OCI-M1 (cell line): ENCODE measurements at regions not wholly inside any gene's neighbourhood (a gene's known extent, or its start where the extent isn't known, plus 50 kb on each side); places are given as distances from the start of the nearest gene placed in this dataset.
"Not testable (repeated sequence)": the region's sequence is repeated elsewhere in the genome, so short reads cannot be mapped to it uniquely, and the experiment has no call there.

Source experiments
- DNase-seq: peaks from one replicate; lab custom pipeline; 2025; lab: John Stamatoyannopoulos, UW

DNA sequence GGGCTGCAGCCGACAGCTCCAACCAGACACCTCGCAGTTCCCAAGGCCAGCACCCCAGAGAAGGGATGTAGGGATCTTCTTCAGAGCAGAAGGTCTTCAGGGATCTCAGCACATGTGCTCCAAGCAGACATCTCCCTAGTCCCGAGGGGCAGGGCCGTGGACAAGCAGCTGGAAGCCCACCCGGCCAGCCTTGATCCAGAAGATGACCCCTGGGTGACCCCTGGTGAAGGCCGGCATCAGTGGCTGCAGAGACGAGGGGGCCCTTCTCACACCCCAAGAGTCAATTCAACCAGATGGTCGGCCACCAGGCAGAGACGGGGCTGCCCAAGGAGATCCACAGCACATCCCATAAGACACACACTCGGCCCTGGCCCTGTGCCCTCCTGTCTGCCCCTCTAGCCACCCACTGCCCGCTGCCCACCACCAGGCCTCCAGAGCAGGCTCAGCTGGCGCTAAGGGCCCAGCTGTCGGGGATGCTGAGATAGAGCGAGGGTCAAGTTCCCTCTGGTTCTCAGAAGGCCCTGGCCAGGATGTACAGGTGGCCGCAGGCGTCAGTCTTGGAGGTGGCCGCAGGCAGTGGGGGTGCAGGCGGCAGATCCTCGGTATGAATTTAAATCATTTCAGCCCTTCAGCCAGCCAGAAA, 168.3 kb downstream of the BRD1 start:
- no peak for DNase-seq

DNA sequence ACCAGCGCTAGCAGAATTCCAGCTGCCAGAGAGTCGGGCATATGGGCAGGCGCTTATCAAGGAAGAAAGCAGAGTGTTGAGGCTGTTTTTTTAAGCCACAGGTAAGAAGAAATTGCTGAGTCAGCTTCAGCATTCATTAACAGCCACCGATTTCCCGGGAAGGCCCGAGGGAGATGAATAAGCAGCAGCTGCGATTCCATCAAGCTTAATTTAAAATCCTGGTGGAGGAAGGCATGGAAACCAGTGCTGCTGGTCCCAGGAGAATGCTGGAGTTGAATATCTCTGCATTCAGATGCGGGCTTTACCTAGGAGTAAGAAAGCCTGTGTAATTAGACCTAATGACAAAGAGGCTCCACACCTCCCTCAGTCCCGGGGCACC, 168.8 kb downstream of the BRD1 start:
- DNase-seq: no peak

DNA sequence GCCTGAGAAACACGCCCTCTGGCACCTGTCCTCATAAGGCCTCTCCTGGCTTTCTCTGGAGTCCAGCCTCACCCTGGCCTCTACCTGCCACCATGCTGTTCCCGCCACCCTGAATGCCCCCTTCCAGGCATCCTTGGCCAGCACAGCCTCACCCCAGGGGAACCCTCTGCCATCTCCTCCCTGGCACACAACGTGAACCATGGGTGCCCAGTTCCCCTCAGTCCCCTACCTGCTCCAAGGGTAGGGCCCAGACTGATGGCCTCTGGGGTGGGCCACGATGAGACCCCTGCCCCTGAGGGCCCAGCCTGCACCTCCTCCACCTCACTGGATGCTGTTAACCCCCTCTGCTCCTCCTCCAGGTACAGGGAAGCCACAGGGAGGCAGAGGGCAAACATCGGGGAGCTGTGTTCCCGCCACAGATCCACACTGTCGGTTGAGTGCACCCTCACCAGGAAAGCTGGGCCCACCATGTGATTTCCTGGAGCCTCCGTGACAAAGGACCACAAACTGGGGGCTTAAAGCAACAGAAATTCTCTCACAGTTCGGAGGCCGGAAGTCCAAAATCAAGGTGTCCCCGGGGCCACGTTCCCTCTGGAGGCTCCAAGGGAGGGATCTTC, 169.6 kb downstream of the BRD1 start:
- no peak for DNase-seq

DNA sequence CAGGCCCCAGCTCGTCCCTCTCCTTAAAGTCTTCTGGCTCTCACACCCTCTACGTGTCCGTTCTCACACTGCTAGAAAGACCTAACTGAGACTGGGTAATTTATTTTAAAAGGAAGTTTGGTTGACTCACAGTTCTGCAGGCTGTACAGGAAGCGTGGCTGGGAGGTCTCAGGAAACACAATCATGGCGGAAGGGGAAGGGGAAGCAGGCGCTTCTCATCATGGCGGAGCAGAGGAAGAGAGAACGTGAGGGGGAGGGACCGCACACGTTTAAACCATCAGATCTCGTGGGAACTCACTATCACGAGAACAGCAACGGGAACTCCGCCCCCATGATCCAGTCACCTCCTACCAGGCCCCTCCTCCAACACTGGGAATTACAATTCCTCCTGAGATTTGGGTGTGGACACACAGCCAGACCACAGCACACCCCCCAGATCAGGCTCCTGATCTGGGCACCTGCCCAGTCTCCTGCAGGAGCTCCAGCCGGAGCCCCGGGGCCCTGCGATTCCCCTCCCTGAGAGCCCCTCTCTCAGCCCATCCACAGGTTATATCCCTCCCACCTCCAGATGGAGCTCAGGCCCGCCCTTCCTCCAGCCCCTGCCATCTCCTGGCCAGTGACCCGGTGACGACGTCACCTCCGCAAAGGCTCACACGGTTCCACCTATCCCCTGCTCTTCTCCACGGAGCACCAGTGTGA, 170.2 kb downstream of the BRD1 start:
- DNase-seq: peak; percentile 95

DNA sequence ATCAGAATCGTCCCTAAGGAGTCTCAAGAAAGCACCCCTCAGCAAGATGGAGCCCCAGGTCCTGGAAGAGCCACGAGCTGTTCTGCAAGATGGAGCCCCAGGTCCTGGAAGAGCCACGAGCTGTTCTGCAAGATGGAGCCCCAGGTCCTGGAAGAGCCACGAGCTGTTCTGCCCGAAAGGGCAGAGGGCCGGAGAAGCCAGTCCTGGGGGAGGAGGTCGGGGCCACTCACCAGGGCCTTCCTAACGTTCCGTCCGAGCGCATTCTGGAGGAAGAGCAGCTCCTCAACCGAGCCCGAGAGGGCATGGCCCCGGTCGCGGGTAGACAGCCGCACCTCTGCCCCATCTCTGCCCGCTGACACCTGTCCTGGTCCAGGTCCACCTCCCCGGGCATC, 170.8 kb downstream of the BRD1 start:
- not testable (repeated sequence) for DNase-seq

DNA sequence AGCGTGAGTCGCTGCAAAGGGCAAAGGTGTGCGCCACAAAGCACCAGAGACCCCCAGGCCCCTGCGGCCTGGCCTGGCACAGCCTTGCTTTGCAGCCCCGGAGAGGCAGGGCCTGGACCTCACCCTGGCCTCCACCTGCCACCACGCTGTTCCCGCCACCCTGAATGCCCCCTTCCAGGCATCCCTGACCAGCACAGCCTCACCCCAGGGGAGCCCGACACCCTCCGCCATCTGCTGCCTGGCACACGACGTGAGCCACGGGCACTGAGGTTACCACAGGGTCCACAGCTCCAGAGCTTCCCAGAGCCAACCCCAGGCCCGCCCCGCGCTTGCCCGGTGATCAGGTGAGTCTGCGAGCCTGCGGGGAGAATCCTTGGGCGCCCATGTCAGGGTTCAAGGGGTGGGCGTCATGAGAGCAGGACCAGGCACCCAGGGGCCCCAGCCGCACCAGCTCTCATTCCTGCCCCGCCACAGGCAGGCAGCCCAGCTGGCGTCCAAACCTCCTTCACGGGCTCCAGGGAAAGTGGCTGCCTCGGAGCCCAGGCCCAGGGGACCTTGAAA, 171.3 kb downstream of the BRD1 start:
- DNase-seq: no peak

DNA sequence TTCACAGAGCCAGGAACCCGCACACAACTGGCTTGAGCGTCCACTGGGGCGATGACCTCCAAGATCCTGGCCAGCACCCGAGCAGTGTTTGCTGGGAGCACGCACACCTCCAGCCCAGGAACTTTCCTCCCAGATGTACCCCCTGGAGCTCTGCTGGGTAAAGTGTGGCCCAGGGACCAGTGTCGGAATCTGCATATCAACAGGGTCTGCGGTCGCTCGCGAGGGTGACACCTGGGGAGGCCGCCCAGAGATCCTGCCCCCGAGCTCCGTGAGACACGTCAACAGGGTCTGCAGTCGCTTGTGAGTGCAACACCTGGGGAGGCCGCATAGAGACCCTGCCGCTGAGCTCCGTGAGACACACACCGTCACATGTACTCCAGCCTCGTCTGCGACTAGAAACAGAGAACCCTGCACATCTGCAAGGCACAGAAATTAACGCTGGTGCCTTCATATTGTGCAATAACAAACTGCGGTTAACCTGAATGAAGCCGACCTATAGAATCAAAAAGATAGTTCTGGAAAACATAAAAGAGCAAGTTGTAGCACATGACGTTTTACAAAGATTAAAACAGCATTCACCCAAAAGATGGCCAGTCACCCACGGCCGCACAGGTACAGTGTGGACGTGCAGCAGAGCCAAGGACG, 172.4 kb downstream of the BRD1 start:
- no peak for DNase-seq

DNA sequence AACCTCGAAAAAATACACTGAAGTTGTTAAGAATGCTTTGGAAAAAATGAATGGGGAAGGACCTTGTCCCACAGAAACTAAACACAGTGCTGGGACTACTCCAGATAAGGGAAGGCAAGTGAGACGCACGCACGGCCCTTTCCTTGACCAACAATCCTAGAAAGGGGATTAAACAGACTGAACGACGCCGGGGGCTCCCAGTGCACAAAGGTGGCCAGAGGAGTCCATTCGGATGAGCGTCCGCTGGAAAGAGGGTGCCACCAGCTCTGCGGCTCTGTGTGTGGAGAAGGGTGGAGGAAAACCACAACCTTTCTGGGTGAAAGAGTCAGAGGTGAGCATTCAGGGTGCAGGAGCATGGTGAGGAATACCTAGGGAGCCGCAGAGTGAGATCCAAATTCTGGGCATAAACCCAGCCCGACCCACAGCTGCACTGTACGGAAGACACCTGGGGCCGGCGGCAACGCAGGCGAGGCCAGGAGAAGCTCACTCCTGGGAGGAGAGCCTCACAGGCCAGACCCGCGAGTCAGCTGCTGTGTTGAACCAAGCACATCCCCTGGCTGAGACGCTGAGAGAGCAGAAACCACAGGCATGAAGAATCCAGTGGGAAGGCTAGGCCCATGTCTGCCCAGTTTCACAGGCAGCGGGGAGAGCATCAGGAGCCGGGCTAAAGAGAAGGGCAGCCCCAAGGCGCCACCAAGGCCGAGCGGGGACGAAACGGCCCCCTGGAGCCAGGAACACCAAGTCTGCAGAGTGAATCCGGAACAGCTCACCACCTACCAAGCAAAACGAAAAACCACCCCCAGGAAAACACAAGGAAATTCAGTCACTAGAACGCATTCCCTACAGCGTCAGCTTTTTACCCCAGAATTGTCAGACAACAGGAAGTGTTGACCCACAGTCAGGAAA, 177.1 kb downstream of the BRD1 start:
- DNase-seq: no peak

DNA sequence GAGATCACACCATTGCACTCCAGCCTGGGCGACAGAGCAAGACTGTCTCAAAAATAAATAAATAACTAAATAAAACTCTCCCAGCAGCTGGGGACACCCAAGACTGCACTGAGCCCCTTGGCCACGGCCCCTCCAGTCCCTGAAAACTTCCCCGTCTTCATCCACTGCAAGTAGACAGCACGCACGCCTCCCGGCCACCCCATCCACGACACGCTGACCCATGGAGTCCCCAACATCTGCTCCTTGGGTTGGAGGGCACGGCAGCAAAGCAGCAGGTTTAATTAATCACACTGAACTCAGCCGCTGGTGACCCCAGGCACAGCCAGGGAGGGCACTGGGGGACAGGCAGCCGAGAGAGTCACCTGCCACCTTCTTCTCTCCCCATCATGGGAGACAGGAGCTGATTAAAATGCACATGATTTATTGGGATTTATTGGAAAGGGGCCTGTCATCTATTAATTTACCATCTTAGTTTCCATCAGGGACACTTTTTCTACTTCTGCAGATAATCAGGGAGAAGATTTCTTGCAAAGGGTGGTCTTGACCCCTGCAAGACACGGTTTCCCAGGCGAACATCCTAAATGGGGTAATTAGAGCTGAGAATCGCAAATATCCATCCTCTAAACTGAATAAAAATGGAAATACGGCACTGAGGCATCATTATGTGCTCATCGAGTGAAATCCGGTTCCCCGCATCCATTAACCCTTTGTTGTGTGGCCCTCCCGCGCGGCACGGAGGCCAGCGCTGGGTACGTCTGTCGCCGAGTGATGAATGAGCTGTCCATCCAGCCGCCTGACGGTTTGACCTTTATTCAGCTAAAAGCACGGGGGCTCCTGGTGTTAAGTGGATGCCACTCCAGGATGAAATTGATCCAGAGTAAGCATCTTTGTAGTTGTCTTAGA, 178.3 kb downstream of the BRD1 start:
- DNase-seq: no peak

DNA sequence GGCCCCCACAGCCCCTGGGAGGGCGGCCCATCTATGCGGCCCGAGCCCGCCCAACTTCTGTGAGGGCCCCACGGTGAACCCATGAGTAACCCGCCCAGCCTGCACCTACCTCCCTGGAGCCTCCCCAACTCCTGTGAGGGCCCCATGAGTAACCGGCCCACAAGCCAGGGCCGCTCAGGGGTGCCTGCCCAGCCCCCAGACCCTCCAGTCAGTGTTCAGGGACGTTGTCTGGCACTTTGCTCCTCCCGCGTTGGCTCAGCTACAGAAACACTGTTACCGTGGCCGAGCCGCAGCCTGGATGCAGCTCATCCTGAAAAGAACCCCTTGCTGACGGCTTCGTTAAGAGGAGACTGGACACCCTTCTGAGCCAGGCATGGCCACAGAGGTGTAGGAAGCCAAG, 179.6 kb downstream of the BRD1 start:
- DNase-seq: no peak

DNA sequence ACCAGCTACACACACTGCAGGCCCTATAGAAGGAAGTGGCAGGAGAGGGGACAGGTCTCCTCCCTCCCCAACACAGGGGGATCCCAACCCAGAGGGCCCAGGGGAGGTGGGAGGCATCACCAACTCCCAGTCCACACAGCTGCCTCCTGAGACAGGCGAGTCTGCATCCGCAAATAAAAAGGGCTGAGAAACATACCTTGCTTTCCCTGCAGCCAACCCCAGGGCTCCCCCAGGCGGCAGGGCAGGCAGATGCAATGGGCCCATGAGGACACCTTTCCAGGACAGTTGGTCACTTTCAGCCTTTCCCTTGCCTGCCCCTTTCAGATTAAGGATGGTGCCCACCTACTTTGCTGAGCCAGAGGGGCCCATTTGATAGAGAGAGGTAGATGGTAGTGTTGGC, 180.0 kb downstream of the BRD1 start:
- DNase-seq: no peak

DNA sequence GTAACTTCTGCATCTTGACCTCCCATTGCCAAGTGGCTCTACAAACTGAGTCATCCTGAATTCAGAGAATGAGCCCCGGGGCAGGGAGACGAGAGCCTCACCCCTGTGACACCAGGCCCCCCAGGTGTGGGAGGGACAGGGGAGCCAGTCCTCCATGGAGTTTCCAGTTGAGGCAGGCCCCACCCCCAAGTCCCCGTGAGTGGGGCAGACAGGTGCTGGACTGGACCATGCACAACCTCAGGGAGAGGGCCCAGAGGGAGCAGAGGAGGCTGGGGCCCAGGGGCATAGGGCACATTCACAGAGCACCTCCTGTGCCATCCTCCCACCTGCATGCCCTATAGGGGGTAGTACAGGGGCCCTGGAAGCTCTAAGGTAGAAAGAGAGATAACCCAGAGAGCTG, 180.8 kb downstream of the BRD1 start:
- DNase-seq: no peak

DNA sequence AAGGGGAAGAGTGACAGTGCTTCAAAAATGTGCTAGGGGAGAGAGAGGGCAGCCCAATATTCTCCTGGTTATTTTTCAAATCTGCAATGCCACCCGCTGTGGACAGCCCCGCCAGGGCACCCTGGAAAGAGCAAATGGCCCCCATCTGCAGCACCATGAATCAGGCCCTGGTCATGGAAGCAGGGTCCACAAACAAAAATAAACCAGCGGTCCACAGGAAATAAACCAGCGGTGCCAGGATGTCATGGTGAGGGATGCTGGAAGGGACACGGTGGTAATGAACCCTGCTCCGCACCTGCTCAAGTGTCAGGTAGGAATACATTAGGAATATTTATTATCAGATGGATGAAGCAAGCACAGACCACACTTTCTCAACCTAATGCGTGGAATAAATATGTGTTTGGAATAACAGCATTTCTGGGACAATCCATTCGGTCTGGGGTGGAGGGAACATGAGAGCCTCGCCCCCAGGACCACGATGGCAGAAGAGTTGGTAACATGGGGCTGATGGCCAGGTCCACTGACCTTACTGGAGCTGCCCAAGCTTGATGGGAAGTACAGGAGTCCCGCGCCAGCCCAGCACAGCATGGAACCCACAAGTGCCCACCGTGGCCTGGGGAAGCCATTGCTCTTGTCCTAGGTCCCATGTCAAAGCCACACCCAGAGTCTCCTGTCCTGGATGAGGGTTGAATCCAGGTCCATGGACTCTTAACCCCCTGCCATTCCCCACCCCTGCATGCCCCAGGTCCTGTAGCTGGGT, 181.7 kb downstream of the BRD1 start:
- no peak for DNase-seq

DNA sequence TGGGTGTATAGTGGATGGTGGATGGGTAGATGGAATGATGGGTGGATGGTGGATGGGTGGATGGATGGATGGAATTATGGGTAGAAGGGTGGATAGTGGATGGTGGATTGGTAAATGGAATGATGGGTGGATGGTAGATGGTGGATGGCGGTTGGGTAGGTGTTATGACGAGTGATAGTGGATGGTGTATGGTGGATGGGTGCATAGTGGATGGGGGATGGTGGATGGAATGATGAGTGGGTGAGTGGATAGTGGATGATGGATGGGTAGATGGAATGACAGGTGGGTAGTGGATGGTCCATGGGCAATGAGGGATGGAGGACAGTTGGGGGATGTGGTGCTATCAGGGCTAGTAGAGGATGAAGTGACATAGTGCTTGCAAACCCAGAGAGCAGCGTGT, 182.4 kb downstream of the BRD1 start:
- no peak for DNase-seq

DNA sequence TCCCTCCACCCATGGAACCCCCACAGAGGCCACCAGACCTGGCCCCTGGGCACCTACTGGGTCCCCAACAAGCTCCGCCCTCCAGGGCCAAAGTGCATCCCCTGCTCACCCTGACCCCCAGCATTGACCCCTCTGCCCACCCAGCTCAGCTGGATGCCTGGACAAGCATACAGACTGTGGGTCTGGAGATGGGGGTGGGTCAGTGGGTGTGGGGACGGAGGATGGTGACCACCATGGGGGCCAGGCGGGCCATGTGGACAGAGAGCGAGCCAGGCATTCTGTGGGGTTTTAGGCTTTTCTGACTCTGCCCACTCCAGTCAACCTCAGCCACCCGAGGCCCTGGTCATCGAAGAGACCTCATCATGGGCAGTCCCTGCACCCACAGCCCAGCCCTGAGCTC, 183.7 kb downstream of the BRD1 start:
- DNase-seq: no peak

DNA sequence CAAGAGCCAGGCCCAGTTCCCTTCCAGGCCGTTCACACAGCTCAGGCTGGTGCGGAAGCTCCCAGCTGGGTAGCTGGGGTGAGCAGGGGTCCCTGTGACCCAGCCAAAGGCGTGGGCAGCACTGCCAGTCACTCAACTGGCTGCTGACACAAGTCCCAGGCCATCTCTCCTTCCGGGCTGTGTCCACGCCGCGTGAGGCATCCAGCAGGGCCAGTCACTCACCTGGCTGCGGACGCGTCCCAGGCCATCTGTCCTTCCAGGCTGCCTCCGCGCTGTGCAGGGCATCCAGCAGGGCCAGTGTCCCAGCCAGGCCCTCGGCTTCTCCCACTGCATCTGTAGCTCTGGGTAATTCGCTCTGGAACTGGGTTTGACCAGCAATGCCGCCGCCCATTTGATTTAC, 184.2 kb downstream of the BRD1 start:
- no peak for DNase-seq

DNA sequence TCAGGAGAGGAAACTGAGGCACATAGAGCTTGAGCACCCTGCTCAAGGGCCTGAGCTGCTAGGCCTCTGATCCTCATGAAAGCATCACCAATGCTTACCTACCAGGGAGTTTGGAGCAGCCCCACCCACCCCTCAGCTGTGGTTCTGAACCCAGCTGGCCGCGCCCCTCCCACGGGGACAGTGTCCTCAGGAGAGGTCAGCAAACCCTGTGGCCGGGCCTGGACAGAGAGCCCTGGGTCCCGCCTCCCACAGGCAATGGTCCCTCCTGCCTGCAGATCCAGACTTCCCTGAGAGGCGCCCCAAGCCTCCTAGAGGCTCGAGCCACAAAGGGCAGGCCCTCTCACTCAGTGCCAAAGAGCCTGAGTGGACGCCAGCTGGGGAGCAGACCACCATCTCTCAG, 184.9 kb downstream of the BRD1 start:
- no peak for DNase-seq

DNA sequence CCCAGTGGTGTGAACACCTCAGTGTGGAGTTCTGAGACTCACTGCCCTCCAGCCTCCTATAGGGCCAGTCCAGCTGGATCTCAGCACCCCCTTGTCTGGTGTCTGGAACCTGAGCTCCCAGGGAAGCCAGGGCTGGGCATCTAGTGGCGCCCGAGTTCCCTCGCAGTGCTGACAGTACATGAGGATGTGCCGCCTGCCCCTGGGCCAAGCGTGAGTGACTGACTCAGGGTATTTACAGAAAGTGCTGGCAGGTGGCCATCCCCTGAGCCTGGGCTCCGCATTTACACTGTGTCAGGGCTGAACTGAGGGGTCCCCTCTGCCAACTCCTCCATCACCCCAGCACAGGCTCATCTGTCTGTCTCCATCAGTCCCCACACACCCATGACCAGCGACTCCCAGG, 185.3 kb downstream of the BRD1 start:
- DNase-seq: no peak

DNA sequence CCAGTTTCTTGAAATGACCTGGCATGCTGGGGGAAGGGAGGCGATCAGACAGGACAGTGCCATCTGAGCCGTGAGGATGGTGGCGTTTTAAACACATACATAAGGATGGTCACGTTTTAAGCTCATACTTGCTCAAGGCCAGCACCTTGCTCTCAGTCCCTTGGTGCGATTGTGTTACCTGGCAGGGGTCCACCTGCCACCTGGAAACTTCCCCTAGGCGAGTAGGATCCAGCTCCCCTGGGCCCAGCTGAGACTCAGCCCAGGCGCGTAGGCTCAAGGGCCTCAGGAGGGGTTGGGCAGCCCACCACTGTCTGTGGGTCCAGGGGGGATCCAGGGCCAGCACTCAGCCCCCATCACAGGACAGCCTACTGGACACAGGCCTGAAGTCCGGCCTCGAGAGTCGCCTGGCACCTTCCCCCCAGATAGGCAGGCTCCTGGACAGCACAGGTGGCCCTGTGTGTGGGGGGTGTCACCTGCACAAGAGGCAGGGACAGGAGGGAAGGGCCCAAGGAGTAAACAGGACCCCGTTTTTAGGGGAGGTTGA, 185.8 kb downstream of the BRD1 start:
- DNase-seq: no peak
